Glutamatergic neuron (in vitro differentiated cells): ENCODE measurements at regions not wholly inside any gene's neighbourhood (a gene's known extent, or its start where the extent isn't known, plus 50 kb on each side); places are given as distances from the start of the nearest gene placed in this dataset.

ENCODE experiments used
- DNase-seq: peaks from one replicate; pipeline ENCODE4 v3.0.0; 2022
- H3K27ac Mint-ChIP-seq: one replicate; pipeline ENCODE4 v1.8.0; 2020; ENCODE audit warnings: mild to moderate bottlenecking, mixed read lengths, inconsistent platforms; ENCODE audit not compliant: unreplicated experiment
- H3K27me3 Mint-ChIP-seq: one replicate; pipeline ENCODE4 v1.8.0; 2020; ENCODE audit warnings: mild to moderate bottlenecking, moderate library complexity, mixed read lengths, inconsistent platforms; ENCODE audit not compliant: unreplicated experiment
- H3K36me3 Mint-ChIP-seq: one replicate; pipeline ENCODE4 v1.8.0; 2020; ENCODE audit warnings: mild to moderate bottlenecking, mixed read lengths, inconsistent platforms; ENCODE audit not compliant: unreplicated experiment
- H3K4me1 Mint-ChIP-seq: one replicate; pipeline ENCODE4 v1.8.0; 2020; ENCODE audit warnings: mild to moderate bottlenecking, low read depth, mixed read lengths, inconsistent platforms; ENCODE audit not compliant: unreplicated experiment
- H3K4me3 Mint-ChIP-seq: one replicate; pipeline ENCODE4 v1.8.0; 2020; ENCODE audit warnings: mild to moderate bottlenecking, mixed read lengths, inconsistent platforms; ENCODE audit not compliant: unreplicated experiment
- H3K9me3 Mint-ChIP-seq: one replicate; pipeline ENCODE4 v1.8.0; 2020; ENCODE audit warnings: mild to moderate bottlenecking, moderate library complexity, mixed read lengths, inconsistent platforms; ENCODE audit not compliant: unreplicated experiment
- CTCF ChIP-seq: fragments of 200-600 bp; sonication (generic); IDR thresholded peaks from one replicate; pipeline ENCODE4 v1.5.0; 2021; ENCODE audit not compliant: partially characterized antibody, unreplicated experiment

- H3K27ac Mint-ChIP-seq = no peak overlapping the region
- no peaks in the 10 kb centered on the region for H3K27me3 Mint-ChIP-seq
- no peaks in the 10 kb centered on the region for H3K9me3 Mint-ChIP-seq
- DNase-seq = no peak
- H3K4me3 Mint-ChIP-seq = no peak overlapping the region
- no peak for TF ChIP-seq CTCF
- no peaks in the 10 kb centered on the region for H3K36me3 Mint-ChIP-seq
- no peaks in the 10 kb centered on the region for H3K4me1 Mint-ChIP-seq
Observed at GRCh38 chr10:105658696-105659095, 1017.6 kb downstream of the SORCS3 start.

- Mint-ChIP-seq H3K4me3 (no peak overlapping the region), H3K9me3 (no peaks in the 10 kb centered on the region), H3K4me1 (no peaks in the 10 kb centered on the region), H3K27me3 (no peaks in the 10 kb centered on the region), H3K36me3 (no peaks in the 10 kb centered on the region), H3K27ac (no peak overlapping the region)
- no peak for DNase-seq
- no peak for TF ChIP-seq CTCF
Observed at GRCh38 chr10:105656856-105657255, 1015.8 kb downstream of the SORCS3 start.

GRCh38 chr10:105650306-105650705 lies 1009.2 kb downstream of the SORCS3 start:
- no peak for TF ChIP-seq CTCF
- H3K4me3 Mint-ChIP-seq = no peak overlapping the region
- H3K36me3 Mint-ChIP-seq = no peaks in the 10 kb centered on the region
- no peaks in the 10 kb centered on the region for H3K9me3 Mint-ChIP-seq
- H3K4me1 Mint-ChIP-seq = no peaks in the 10 kb centered on the region
- no peak overlapping the region for H3K27ac Mint-ChIP-seq
- H3K27me3 Mint-ChIP-seq = no peaks in the 10 kb centered on the region
- no peak for DNase-seq

GRCh38 chr10:105647354-105647753 lies 1006.3 kb downstream of the SORCS3 start:
- H3K27ac Mint-ChIP-seq = no peak overlapping the region
- H3K4me3 Mint-ChIP-seq = no peak overlapping the region
- H3K4me1 Mint-ChIP-seq = no peaks in the 10 kb centered on the region
- H3K36me3 Mint-ChIP-seq = no peaks in the 10 kb centered on the region
- no peak for TF ChIP-seq CTCF
- no peaks in the 10 kb centered on the region for H3K9me3 Mint-ChIP-seq
- H3K27me3 Mint-ChIP-seq = no peaks in the 10 kb centered on the region
- no peak for DNase-seq

- no peak for TF ChIP-seq CTCF
- Mint-ChIP-seq H3K4me1 (peaks cover 2% of the 10 kb centered on the region), H3K27me3 (peaks cover 3% of the 10 kb centered on the region), H3K4me3 (no peak overlapping the region), H3K27ac (no peak overlapping the region), H3K36me3 (no peaks in the 10 kb centered on the region), H3K9me3 (no peaks in the 10 kb centered on the region)
- no peak for DNase-seq
Observed at GRCh38 chr10:105644978-105645377, 1003.9 kb downstream of the SORCS3 start.
